Esophagus squamous epithelium (tissue), 5 donors: ENCODE measurements at regions not wholly inside any gene's neighbourhood (a gene's known extent, or its start where the extent isn't known, plus 50 kb on each side); places are given as distances from the start of the nearest gene placed in this dataset.

Source experiments
- DNase-seq: peaks from one replicate; lab custom pipeline; 2025; lab: John Stamatoyannopoulos, UW
- H3K27ac ChIP-seq, 4 donors: fragments of 200-600 bp; sonication (generic); one replicate each; pipeline ENCODE4 v1.5.1; 2016 to 2019; ENCODE audit warnings: mild to moderate bottlenecking in 1 of 4
- H3K27me3 ChIP-seq, 4 donors: fragments of 200-600 bp; sonication (generic); 1 replicate in 3 of 4; 2 replicates in 1 of 4; pipeline versions ENCODE4 v1.5.1 to v1.6.0; 2017 to 2021; ENCODE audit warnings: antibody characterized with exemption in 1 of 4
- H3K36me3 ChIP-seq, 3 donors: fragments of 200-600 bp; sonication (generic); one replicate each; pipeline ENCODE4 v1.5.1; 2016 to 2019
- H3K4me1 ChIP-seq, 3 donors: fragments of 200-600 bp; sonication (generic); one replicate each; pipeline ENCODE4 v1.5.1; 2017 to 2019
- H3K4me3 ChIP-seq, 4 donors: fragments of 200-600 bp; sonication (generic); 1 replicate in 3 of 4; 2 replicates in 1 of 4; pipeline ENCODE4 v1.5.1; 2016 to 2019; ENCODE audit warnings: mild to moderate bottlenecking in 2 of 4, moderate library complexity in 1 of 4
- H3K9me3 ChIP-seq, 3 donors: fragments of 200-600 bp; sonication (generic); one replicate each; pipeline ENCODE4 v1.5.1; 2016 to 2019
- POLR2A ChIP-seq, 4 donors: fragments of 450-650 bp; IDR thresholded peaks; one replicate each; pipeline ENCODE4 v1.6.1; 2017; ENCODE audit warnings: antibody characterized with exemption in 4 of 4, mild to moderate bottlenecking in 4 of 4, moderate library complexity in 3 of 4
- WGBS, 2 donors: methylation state at CpG; one replicate each; pipeline ENCODE4 v1.1.5; 2018; 5-methylcytosine and 5-hydroxymethylcytosine counted together
- intact Hi-C: fragments of 100-400 bp; cut with DNase I; formaldehyde crosslinking; loops from one replicate; pipeline ENCODE4 v1.15.0; 2022
- TF ChIP-seq, protein P1 (sequence below), 6 experiments: fragments of 450-650 bp in 4 of 6; fragments of 200-600 bp in 2 of 6; sonication (generic) in 2 of 6; IDR thresholded peaks; one replicate each; pipeline ENCODE4 v1.5.1; 2016 to 2019; ENCODE audit warnings: antibody characterized with exemption in 6 of 6, mild to moderate bottlenecking in 4 of 6, moderate library complexity in 4 of 6
- donor health status: DM: yes; HTN: yes; CAD: no.

DNA sequence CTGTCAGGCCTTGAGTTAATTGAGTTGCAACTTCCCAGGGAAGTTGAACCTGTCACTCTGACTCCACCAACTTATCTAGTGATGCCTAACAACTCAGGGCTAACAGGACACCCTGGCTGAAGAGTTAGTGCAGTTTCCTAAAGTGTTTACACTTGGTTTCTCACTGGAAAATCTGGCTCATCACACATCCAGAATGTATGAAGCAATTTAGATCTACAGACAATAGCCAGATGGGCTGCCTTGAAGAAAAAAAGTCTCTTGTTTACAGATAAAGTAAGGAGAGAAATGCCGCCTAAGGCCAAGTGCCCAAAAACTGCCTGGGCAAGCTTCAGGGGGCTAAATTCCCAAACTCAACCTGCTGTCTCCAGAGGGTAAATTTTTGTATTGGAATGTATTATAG, 446.3 kb upstream of the NCAM2 start:
- no peak overlapping the region for H3K4me3 ChIP-seq
- intact Hi-C loops = no loop called here
- H3K27me3 ChIP-seq = no peaks in the 10 kb centered on the region
- WGBS, 2 donors = 46 to 69% methylated on average over 1 of the region's 1 CpG
- no peak for DNase-seq
- H3K27ac ChIP-seq = no peak overlapping the region
- TF ChIP-seq POLR2A (IDR thresholded peaks at IDR 0.05) = no peak
- TF ChIP-seq, protein P1, sequence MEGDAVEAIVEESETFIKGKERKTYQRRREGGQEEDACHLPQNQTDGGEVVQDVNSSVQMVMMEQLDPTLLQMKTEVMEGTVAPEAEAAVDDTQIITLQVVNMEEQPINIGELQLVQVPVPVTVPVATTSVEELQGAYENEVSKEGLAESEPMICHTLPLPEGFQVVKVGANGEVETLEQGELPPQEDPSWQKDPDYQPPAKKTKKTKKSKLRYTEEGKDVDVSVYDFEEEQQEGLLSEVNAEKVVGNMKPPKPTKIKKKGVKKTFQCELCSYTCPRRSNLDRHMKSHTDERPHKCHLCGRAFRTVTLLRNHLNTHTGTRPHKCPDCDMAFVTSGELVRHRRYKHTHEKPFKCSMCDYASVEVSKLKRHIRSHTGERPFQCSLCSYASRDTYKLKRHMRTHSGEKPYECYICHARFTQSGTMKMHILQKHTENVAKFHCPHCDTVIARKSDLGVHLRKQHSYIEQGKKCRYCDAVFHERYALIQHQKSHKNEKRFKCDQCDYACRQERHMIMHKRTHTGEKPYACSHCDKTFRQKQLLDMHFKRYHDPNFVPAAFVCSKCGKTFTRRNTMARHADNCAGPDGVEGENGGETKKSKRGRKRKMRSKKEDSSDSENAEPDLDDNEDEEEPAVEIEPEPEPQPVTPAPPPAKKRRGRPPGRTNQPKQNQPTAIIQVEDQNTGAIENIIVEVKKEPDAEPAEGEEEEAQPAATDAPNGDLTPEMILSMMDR (IDR thresholded peaks at IDR 0.05) = no peak
- H3K36me3 ChIP-seq = no peaks in the 10 kb centered on the region
- H3K9me3 ChIP-seq = peaks cover 0 to 5% (median 0%) of the 10 kb centered on the region in 3 donors
- H3K4me1 ChIP-seq = no peaks in the 10 kb centered on the region

DNA sequence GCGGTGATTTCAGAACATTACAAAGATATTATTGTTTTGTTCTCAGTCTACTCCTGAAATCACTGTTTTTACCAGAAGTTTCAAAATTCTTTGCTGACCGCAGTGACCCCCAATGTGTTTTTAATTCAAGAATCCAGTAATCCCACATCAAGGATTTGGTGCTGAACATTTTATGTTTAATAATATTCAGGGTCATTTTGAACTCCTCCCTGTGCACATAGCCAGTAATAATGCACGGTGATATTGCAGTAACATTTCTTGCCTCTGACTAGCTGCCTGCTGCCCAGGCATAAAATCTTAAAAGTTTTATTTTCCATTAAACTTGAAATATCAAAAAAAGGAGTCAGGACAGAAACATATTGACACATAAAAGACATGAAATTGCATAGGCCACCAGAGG, 443.4 kb upstream of the NCAM2 start:
- WGBS, 2 donors = 64 to 75% methylated on average over 3 of the region's 3 CpGs
- Histone ChIP-seq H3K27me3 (no peaks in the 10 kb centered on the region), H3K4me3 (no peak overlapping the region), H3K36me3 (no peaks in the 10 kb centered on the region), H3K27ac (no peak overlapping the region), H3K9me3 (no peaks in the 10 kb centered on the region), H3K4me1 (no peaks in the 10 kb centered on the region)
- no peak for DNase-seq
- intact Hi-C loops = no loop called here
- TF ChIP-seq POLR2A (IDR thresholded peaks at IDR 0.05) = no peak
- TF ChIP-seq, protein P1 (IDR thresholded peaks at IDR 0.05) = no peak

DNA sequence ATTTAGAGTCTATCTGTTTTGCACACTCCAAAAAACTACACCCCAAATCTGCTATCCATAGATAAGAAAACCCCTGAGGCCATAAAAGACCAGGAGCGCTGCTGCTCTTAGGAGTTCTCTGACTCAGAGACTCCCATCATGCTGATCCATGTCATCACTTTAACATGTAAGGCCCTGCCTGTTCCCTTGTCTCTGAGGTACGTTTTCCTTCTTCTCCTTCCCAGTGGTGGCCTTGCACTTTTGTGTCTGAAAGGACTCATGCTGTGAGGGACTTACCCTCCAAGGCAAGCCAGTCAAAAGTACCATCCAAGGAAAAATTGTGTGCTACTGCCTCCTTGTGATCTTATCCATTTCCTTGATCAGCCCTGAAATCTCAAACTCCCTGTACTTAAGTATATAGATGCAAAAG, 427.4 kb upstream of the NCAM2 start:
- intact Hi-C loops = no loop called here
- H3K27ac ChIP-seq = no peak overlapping the region
- no peaks in the 10 kb centered on the region for H3K27me3 ChIP-seq
- 37 to 42% methylated on average over 2 of the region's 2 CpGs for WGBS, 2 donors
- H3K4me1 ChIP-seq = no peaks in the 10 kb centered on the region
- TF ChIP-seq POLR2A (IDR thresholded peaks at IDR 0.05) = no peak
- TF ChIP-seq, protein P1 (IDR thresholded peaks at IDR 0.05) = no peak
- H3K9me3 ChIP-seq = no peaks in the 10 kb centered on the region
- no peaks in the 10 kb centered on the region for H3K36me3 ChIP-seq
- no peak overlapping the region for H3K4me3 ChIP-seq
- no peak for DNase-seq

DNA sequence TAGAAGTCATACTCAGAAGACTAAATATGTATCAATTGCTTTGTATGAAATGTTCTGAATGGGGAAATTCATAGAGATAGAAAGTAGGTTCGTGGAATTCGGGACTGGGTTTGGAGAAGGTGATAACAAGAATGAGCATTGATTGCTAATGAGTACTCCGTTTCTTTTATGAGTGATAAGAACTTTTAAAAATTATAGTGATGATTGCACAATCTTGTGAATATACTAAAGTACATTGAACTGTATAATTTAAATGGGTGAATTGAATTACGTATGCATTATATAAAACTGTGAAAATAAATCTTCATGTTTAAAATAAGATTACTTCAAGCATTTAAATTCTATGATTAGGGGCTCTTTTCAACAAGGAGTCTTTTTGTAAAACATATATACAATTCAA, 425.6 kb upstream of the NCAM2 start:
- H3K9me3 ChIP-seq = no peaks in the 10 kb centered on the region
- H3K4me1 ChIP-seq = no peaks in the 10 kb centered on the region
- H3K27me3 ChIP-seq = no peaks in the 10 kb centered on the region
- intact Hi-C loops = no loop called here
- H3K36me3 ChIP-seq = no peaks in the 10 kb centered on the region
- no peak overlapping the region for H3K27ac ChIP-seq
- no peak overlapping the region for H3K4me3 ChIP-seq
- TF ChIP-seq, protein P1 (IDR thresholded peaks at IDR 0.05) = no peak
- no peak for TF ChIP-seq POLR2A (IDR thresholded peaks at IDR 0.05)
- WGBS, 2 donors = 71 to 76% methylated on average over 4 of the region's 4 CpGs
- DNase-seq = no peak

DNA sequence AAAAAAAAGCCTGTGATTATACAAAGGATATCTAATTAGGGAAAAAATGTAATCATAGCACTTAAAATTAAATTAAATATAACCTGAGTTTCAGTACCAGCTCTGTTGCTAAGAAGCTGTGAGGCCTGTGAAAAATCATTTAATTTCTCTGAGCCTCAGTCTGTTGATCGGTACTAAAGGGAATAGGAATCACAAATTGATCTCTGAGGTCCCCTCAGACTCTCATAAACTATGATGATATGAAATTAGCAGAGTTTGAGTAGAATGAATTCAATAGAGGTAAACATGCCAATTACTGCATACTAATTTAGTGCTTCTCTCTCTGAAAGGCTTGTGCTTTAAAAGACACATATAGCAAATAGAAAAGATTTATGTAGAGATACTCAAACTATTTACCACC, 416.8 kb upstream of the NCAM2 start:
- no peak overlapping the region for H3K4me3 ChIP-seq
- H3K36me3 ChIP-seq = no peaks in the 10 kb centered on the region
- H3K27me3 ChIP-seq = no peaks in the 10 kb centered on the region
- no peak overlapping the region for H3K27ac ChIP-seq
- no peak for DNase-seq
- H3K4me1 ChIP-seq = no peaks in the 10 kb centered on the region
- TF ChIP-seq POLR2A (IDR thresholded peaks at IDR 0.05) = no peak
- TF ChIP-seq, protein P1 (IDR thresholded peaks at IDR 0.05) = no peak
- intact Hi-C loops = no loop called here
- 70 to 89% methylated on average over 1 of the region's 1 CpG for WGBS, 2 donors
- peaks cover 0 to 5% (median 0%) of the 10 kb centered on the region in 3 donors for H3K9me3 ChIP-seq
